OCI-LY7 (cell line): ENCODE measurements at regions not wholly inside any gene's neighbourhood (a gene's known extent, or its start where the extent isn't known, plus 50 kb on each side); places are given as distances from the start of the nearest gene placed in this dataset.

Experiments
- CTCF ChIP-seq: fragments of 200-600 bp; sonication (generic); conservative IDR thresholded peaks from 2 replicates; pipeline ENCODE4 v1.5.1; 2014; ENCODE audit warnings: mild to moderate bottlenecking, antibody characterized with exemption, low read length, moderate library complexity, mixed read lengths
- EZH2phosphoT487 ChIP-seq: fragments of 200-600 bp; sonication (generic); IDR thresholded peaks from 2 replicates; pipeline ENCODE4 v1.6.1; 2018; ENCODE audit warnings: low read depth, borderline replicate concordance, mild to moderate bottlenecking, mixed run types, antibody characterized with exemption, low read length, moderate library complexity, mixed read lengths

DNA sequence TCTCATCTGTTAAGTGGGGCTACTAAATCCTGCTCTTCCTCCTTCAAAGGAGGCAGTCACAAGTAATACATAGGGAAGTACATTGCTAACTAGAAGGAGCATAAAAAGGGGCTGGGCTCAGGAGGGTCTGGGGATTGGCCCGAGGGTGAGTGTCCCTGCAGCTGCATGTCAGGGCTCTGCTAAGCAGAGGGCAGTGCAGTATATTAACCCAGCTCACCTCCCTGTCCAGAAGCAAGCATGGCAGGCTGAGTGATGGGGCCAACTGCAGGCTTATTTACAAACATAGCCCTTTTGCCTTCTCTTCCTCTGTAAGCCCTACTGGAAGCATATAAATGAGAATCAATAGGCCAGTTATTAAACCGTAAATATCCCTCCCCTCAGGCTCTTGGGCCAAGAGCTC lies 143.2 kb upstream of the PCBD1 start:
- TF ChIP-seq EZH2phosphoT487 (no peak), CTCF (no peak)
